GM18873 (cell line): ENCODE measurements at regions not wholly inside any gene's neighbourhood (a gene's known extent, or its start where the extent isn't known, plus 50 kb on each side); places are given as distances from the start of the nearest gene placed in this dataset.

Experiments used
- ATAC-seq: cut with Tn5 transposase; IDR thresholded peaks from one replicate; pipeline ENCODE4 v1.9.1; 2021; ENCODE audit warnings: mild to moderate bottlenecking, moderate library complexity, moderate number of reproducible peaks; ENCODE audit not compliant: unreplicated experiment, low FRiP score

- ATAC-seq = no peak
Observed at GRCh38 chr7:46707973-46708372, 786.9 kb upstream of the IGFBP3 start.

- ATAC-seq = no peak
Observed at GRCh38 chr7:46705386-46706255, 784.5 kb upstream of the IGFBP3 start.

DNA sequence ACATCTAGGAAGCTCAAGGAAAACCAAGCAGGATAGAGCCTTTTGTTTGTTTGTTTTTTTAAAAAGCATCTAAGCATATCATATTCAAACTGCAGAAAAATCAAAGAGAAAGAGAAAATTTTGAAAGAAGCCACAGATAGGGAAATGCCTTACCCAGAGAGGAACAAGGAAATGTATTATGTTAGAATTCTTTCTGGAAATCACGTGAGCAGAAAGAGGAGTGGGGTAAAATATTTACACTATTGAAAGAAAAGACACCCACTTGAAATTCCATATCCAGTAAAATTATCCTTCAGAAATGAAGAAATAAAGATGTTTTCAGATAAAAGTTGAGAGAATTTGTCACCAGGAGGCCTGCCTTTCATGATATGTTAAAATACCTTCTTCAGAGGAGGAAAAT is 775.7 kb upstream of the IGFBP3 start:
- no peak for ATAC-seq

DNA sequence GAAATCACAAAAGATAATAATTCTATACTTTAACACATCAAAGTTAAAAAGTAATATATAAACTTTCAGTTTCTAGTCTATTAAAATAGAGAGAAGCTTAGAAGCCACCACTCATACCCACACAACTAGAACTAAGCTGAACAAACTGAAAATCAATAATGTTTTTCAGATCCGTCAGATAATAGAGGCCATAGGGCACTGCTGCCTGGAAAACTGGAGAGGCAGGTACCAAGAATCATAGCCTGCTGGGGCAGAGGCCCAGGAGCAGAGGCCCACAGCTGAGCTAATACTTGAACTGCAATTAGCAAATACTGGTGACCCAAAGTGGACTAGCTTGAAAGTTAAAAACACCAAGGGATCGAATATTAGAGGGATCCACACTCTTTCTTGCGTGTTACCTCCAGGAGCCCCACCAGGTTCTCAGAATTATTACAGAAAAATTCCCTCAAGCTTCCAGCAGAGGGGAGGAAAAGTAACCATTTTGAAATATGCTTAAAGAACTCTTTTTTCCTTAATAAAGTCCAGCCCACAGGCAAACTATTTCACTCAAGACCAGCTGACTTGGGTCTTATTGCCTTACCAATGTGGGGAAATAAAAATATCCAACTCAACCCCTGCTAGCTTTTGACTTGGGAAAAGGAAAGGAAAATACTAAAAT is 774.1 kb upstream of the IGFBP3 start:
- no peak for ATAC-seq

GRCh38 chr7:46694058-46694457 is 773.0 kb upstream of the IGFBP3 start:
- no peak for ATAC-seq

DNA sequence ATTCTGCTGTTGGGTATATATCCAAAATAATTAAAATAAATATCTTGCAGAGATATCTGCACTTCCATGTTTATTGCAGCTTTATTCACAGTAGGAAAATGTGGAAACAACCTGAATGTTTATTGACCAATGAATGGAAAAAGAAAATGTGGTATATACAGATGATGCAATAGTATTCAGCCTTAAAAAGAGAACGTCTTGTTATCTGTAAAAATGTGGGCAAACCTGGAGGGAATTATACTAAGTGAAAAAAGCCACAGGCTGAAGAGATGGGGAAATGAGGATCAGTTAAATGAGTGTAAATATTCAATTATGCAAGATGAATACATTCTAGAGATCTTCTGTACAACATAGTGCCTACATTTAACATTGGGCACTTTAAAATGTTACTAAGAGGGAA is 766.1 kb upstream of the IGFBP3 start:
- no peak for ATAC-seq

GRCh38 chr7:46685051-46685450 is 764.0 kb upstream of the IGFBP3 start:
- ATAC-seq = no peak

DNA sequence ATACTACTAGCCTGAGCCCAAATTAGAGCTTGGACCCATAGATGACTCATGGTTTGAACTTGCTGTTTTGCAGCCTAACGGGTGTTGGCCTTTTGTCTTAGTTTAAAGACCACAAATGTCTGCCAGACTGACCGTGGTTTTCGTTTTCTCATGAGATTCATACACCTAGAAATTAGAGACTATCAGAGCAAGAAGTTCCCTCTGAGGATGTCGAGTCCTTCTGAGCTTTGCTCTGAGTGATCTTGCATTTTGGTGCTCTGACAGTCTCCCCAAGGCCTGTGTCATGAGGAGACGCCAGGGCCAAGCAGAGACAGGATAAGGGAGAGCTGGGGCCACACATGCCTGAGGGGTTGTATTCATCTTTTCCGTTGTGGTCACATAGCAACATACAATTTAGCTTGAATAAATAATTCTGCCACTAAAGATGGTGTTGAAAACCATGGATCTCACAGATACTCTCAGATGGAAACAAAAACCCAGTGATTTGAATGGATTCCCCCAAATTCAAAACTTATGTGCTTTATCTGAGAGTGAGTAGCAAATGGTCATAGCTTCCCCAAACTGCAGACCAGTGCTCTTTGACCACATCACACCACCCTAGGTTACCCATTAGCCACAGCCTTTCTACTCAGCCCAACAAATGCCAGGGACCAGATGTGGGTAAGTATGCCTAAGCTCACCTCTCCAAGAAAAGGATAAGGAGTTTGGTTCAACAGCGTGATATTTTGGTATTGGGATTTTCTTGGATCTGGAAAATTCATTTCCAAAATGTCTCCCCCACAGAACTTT is 762.0 kb upstream of the IGFBP3 start:
- ATAC-seq = no peak

DNA sequence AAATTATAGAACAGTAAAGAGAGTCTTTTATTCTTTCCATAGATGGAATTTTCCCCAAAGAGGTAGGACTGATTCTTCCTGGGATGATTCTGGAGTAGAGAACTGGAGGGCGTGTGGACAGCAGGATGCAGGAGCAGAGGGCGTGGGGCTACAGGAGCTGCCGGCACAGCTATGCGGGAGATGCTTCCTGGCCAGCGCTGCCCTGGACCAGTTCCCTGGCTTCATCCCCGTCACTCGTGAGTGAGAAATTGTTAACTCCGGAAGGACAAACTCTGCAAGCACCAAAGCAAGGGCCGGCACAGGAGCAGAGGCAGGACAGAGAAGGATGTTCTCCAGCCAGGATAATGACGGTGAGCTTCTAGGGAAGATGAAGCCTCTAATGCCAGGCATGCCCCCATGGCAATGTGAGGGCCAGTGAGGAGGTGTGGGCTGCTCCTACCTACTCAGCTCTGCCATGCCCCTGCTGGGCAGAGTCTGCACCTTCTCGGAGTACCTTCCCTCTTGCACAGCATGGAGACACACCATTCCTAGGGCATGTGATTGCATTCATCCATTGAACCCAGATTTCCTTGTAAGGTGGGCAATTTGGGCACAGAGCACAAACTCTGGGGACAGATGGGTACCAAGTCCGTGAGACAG is 760.9 kb upstream of the IGFBP3 start:
- ATAC-seq = no peak

- peak; percentile 63 for ATAC-seq
Observed at GRCh38 chr7:46680147-46680546, 759.1 kb upstream of the IGFBP3 start.

DNA sequence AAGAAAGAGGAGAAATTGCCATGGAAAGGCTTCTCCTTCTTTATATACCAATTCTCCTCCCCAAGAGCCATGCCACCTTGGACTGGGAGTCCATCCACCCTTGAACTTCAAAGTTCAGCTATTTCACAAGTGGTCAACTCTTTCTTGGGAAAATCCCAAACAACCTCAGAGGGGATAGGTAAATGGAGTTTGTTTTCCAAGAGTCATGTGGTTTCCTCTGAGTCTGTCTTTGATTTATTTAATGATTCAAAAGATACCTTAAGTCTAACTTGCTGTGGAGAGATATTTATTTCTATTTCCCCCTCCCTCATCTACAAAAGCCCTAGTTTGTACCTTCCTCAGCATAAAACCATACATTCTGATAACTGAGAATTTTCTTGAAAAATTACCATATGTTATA is 758.6 kb upstream of the IGFBP3 start:
- no peak for ATAC-seq

DNA sequence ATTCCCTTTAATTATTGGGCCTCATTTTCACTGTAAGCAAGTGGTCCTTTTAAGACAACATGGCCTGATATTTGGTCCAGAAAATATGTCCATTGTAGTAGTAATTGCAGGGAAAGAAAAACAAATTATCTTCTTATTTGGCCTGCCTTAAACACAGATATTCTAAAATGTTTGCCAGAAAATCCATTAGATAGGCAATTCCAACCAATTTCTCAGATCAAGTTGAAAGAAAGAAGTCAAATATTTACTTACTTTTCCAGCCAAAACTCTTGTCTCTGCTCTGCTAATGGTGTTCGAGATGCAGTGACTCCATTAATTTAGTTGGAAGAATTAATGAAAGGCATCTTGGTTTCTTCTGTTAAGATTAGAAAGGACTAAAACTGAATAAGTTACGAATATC is 757.3 kb upstream of the IGFBP3 start:
- no peak for ATAC-seq

GRCh38 chr7:46675456-46675855 is 754.4 kb upstream of the IGFBP3 start:
- ATAC-seq = no peak

- ATAC-seq = no peak
Observed at GRCh38 chr7:46672861-46673260, 751.8 kb upstream of the IGFBP3 start.

DNA sequence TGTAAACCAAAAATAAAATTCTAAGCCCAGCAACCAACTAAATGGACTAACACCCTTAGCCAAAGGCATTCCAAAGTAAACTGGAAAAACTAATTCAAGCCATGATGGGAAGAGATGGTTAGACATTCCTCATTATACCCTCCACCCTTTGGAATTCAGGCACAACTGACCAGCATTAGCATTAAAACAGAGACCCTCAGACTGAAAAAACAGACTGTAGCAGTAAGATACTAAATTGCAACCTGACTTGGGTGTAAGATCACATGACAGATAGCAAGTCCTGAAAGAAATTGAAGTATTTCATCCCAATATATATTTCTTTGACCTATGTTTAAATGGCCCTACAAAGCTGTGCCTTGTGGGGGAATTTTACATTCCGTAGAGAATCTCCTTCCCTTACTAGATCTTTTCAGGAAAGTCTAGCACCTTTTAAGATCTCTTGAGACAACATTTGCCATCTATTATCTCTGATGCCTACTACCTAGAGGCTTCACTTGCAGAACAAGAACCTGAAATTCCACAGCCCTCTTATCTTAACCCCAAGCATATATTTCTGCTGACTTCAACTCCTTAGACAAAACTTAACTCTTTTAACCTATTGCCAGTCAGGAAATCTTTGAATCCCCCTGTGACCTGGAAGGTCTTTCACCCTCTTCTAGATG is 750.2 kb upstream of the IGFBP3 start:
- no peak for ATAC-seq

GRCh38 chr7:46669028-46669427 is 748.0 kb upstream of the IGFBP3 start:
- no peak for ATAC-seq

- ATAC-seq = no peak
Observed at GRCh38 chr7:46664453-46664852, 743.4 kb upstream of the IGFBP3 start.

DNA sequence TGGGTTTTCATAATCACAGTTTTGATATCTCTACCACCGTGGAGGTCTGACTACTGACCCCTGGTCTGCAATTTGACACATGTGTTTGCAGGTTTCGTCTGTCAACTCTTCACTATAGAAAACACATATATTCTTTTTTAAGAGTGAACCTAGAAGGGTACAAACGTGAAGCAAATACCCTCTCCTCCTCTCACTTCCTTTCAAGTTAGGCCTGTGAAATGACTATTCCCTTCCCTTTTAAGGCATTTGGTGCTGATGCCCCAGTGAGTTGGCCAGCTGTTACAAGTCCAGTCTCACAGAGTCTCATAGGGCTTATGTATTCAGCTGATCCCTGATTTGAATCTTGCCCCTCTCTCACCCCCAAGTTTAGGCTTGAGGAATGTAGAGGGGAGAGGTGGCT is 742.0 kb upstream of the IGFBP3 start:
- no peak for ATAC-seq

DNA sequence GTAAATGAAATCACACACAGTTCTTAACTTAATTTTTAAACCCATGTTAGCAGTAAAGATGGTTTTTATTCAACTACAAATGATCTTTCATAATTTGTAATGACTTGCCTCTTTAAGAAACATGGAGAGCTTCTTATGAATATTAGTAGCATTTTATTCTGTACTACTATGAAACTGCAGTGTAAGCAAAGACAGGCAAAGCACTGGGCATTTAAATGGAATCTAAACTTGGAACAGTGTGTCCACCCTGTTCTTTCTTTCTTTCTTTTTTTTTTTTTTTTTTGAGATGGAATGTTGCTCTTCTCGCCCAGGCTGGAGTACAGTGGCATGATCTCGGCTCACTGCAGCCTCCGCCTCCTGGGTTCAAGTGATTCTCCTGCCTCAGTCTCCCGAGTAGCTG is 740.4 kb upstream of the IGFBP3 start:
- no peak for ATAC-seq

- ATAC-seq = no peak
Observed at GRCh38 chr7:46660402-46660980, 739.4 kb upstream of the IGFBP3 start.
